Erythroblast (primary cell): ENCODE measurements at regions not wholly inside any gene's neighbourhood (a gene's known extent, or its start where the extent isn't known, plus 50 kb on each side); places are given as distances from the start of the nearest gene placed in this dataset.

Experiments
- GATA1 ChIP-seq: IDR thresholded peaks from 2 replicates; pipeline ENCODE4 v1.6.1; 2011; ENCODE audit warnings: low read depth, mild to moderate bottlenecking, control low read depth, low read length, moderate library complexity
- POLR2A ChIP-seq: IDR thresholded peaks from 2 replicates; pipeline ENCODE4 v1.6.1; 2011; ENCODE audit warnings: mild to moderate bottlenecking, low read length

- no peak for TF ChIP-seq POLR2A
- TF ChIP-seq GATA1 = no peak
Observed at GRCh38 chr7:96427143-96427542, 105.2 kb upstream of the SLC25A13 start.
